HK-2 (cell line): ENCODE measurements at regions not wholly inside any gene's neighbourhood (a gene's known extent, or its start where the extent isn't known, plus 50 kb on each side); places are given as distances from the start of the nearest gene placed in this dataset.

Source experiments
- DNase-seq: peaks from one replicate; pipeline ENCODE4 v3.0.0-alpha.2; 2018; ENCODE audit not compliant: unreplicated experiment

GRCh38 chr11:45473341-45473895 lies 187.3 kb upstream of the SYT13 start:
- DNase-seq = no peak

GRCh38 chr11:45472716-45473317 lies 186.7 kb upstream of the SYT13 start:
- no peak for DNase-seq

DNA sequence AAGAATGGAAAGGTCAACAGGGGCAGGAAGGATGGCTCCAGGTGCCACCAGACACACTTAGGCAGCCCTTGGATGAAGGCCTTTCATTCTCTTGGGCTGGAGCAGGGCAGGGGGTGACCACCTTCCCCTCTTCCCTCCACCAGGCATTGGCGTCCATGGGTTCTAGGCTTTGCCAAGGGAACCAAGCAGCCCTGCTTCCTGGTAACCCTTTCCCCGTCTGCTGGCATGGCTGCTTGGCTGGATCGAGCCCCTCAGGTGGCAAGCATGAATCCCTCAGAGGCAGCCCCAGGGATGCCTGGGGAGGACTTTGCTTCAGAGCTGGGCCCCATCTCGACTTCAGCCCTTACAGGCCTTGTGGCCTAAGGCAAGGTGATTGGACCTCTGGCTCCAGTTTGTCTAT lies 185.1 kb upstream of the SYT13 start:
- DNase-seq = no peak

GRCh38 chr11:45470794-45471167 lies 184.6 kb upstream of the SYT13 start:
- no peak for DNase-seq

DNA sequence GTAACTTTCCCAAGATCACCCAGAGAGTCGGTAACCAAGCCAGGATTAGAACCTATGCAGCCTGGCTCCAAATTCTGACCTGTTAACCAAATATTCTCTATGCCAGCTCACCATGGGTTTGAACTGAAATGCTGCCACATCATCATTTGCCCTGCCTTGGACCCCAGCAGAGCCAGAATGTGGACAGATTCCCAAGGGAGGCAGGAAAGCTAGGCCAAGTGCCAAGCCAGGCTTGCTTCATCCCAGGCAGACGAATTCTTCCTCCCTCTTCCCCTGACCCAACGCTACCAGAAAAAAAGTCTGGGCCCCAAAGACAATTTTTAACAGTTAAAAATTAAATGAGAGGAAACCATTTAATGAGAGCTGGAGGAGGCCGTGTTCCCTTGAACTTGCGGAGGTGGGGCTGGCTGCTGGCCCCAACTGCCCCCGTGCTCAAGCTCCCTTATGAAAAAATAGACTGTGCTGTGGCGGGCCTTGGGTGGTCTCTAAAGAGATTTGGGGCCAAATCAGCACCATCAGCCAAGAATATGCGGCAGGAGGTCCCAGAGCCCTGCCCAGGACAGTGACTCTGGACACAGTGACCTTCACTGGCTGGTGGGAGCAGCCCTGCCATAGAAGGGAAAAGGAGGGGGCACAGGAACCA lies 184.1 kb upstream of the SYT13 start:
- DNase-seq = no peak

DNA sequence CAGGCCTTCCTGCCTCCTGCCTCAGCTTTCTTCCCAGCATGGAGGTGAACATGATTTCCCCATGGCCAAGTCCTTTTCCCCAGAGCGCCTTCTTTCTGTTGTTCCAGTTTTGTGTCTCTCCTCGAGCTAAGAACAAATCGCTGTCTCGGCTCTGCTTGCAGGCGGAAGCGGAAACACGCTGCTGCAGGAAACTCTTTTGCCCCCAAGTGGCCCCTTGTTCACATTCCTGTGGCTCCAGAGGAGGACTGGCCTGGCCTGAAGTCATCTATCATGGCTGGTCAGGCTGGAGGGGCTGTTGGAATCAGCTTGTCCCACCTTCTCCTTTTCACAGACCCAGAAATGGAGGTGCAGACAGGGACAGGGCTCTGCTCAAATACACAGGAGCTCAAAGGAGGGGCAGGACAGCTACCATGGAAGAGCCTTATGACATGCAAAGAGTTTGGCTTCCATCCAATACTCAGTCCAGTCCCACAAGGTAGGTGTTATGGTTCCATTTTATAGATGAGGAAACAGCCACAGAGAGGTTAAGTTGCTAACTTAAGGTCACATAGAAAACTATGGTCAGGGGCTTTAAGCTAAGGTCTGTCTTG lies 182.2 kb upstream of the SYT13 start:
- peak; percentile 3 for DNase-seq

- no peak for DNase-seq
These were observed 177.4 kb upstream of the SYT13 start for GRCh38 chr11:45463541-45463940.

GRCh38 chr11:45461514-45461913 lies 175.4 kb upstream of the SYT13 start:
- DNase-seq = no peak

DNA sequence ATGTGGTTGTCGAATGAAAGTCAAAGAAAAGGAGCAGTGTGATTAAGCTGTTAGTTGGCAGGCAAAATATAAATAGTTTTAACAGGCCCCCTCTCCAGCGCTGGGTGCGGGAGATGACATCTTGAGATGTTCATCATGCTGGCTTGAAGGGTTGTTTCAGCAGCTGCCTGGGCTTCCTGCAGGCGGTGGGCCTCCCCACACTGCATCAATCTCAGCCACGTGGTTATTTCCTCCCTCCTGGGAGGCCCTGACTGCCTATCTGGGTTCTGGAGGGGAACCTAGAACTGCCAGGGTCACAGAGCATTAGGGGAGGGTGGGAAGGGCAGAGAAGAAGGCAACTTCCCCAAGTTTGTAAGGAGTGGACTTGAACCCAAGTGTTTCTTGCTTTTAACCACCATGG lies 173.3 kb upstream of the SYT13 start:
- DNase-seq = no peak

GRCh38 chr11:45458269-45458668 lies 172.1 kb upstream of the SYT13 start:
- no peak for DNase-seq

GRCh38 chr11:45457649-45458048 lies 171.5 kb upstream of the SYT13 start:
- DNase-seq = no peak

GRCh38 chr11:45456686-45457085 lies 170.5 kb upstream of the SYT13 start:
- no peak for DNase-seq

DNA sequence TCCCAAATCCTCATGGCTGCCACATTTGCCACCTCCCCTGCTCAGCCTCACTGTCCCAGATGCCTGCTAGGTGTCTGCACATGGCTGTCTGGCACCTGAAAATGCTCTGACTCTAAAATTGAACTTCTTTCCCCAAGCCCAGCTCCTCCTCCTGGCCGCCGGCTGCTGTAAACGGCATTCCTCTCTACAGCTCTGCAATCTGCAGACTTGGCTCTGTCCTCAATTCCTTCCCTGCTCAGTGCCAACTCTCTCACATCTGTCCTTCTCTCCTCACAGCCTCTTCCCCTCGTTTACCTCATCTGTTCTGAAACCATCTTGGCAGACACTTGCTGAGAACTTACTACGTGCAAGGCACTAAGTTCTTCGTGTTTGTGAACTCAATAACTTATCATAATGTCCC lies 169.4 kb upstream of the SYT13 start:
- DNase-seq = no peak

DNA sequence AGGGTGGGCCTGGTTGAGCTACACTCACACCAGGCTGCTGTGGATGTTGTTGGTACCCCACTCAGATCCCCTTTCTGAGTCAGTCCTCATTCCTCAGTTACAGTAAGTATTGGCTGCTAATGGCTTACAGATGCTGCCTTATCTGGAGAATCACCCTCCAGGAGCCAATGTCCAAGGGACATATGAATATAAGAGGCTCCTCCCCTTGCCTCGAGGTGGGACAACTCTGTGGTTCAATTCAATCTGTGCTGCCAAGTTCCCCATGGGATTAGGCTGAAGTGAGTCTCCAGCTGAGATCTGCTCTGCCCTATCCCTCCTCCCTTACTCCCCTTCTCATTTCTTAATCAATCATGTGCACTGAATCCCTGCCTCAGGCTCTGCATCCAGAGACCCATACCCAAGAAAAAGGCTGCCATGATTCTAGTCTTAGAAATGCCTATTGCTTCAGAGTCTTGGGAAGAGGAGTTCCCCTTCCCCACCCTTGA lies 168.8 kb upstream of the SYT13 start:
- no peak for DNase-seq

DNA sequence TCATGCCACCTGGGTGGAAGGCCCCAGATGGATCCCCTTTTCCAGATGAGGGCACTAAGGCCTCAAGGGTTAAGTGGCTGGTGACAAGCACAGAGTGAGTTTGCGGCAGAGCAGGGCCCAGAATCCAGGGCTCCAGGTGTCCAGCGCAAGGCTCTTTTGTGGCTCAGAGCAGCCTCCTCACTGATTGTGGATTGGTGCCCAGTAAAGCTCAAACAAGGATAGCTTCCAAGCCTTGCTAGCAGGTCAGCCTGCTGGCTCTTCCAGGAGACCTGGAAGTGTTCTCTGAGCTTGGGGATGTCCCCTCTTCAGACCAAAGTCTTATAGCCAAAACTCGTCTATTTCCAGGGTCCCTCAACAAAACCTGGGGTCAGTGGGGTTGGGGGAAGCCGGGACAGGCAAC lies 167.6 kb upstream of the SYT13 start:
- DNase-seq = no peak

DNA sequence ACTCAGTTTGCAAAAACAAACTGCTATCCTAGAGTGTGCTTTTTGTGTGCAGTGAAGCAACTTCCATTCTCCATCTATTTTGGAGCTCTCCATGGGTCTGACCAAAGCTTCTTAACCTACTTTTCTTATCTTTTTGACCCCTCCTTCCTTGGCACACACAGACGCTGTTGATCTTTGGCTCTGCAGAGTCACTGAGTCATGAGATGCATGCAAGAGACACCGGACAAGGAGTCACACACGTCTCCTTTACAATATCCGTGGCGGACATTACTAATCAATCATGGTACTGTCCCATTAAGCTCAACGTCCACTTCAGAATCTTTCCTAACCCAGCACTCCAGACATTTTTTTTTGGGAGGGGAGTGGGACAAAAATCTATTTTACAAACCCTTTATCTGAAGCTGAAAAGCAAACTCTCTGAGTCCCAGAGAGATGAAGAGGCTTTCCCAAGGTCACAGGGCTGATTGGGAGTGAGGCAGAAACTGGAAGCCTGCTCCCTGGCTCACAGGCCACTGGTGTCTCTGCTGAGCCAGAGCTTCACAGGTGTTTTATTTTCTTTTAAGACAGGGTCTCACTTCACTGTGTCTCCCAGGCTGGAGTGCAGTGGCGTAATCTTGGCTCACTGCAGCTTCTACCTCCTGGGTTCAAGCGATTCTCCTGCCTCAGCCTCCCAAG lies 165.8 kb upstream of the SYT13 start:
- no peak for DNase-seq

DNA sequence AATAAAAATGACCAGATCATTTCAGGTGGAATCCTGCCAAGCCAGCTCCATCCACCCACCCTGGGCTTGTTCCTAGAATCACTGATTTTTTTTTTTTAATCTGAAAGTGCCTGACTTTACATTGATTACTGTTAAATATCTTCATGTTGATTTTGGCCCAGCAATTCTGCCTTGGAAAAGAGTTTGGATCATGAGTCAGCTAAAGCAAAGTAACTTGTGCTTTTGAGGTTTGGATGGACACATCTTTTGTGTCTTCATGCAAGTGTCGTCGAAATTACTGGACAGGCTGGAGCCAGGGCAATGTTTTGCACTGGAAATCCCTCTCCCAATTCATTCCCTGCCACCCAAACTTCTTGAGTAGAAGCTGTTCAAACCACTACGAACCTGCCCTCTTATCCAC lies 164.0 kb upstream of the SYT13 start:
- DNase-seq = no peak

DNA sequence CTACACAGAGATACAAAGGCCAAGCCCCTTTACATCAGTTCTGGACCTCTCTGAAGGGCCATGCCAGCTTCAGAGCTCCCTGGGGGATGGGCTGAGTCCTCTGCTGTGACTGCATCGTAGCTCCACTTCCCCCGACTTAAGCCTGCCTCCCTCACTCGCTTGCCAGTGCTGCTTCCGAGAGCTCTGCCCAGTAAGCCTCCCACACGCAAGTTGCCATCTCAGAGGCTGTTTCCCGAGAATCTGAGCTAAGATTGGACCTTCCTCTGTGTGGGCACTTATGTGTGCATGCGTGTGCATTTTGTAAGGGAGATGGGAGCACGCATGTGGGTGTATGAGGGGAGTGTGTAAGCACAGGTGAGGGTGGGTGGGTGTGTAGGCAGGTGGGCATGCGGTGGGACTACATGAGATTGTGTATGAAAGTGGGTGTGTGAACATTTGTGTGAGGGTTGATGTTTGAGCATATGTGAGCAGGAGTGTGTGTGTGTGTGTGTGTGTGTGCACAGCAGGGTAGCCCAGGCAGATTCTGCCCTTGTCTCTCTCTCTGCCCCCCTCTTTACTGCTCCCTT lies 163.0 kb upstream of the SYT13 start:
- no peak for DNase-seq

DNA sequence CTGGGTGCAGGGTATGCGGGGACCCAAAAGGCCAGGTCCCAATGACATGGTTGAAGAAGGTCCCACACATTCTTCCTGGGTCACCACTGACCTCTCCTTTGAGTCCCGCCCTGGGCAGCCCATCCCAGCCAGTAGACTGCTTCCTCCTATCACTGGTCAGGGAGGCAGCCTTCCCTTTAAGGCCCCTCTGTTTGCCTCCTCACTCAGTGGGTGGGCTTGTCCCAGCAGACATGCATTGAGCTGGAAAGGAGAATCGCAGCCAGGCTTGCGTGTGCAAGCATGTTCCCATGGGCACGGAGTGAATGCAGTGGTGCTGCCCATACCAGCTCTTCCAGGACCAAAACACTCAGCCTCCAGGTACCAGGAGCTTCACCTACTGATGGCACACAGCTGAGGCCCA lies 162.4 kb upstream of the SYT13 start:
- no peak for DNase-seq

GRCh38 chr11:45446998-45447397 lies 160.9 kb upstream of the SYT13 start:
- no peak for DNase-seq

GRCh38 chr11:45446434-45446833 lies 160.3 kb upstream of the SYT13 start:
- no peak for DNase-seq

- peak; percentile 24 for DNase-seq
These were observed 158.7 kb upstream of the SYT13 start for GRCh38 chr11:45444796-45445195.
